Smooth muscle cell of the brain vasculature (primary cell): ENCODE measurements at regions not wholly inside any gene's neighbourhood (a gene's known extent, or its start where the extent isn't known, plus 50 kb on each side); places are given as distances from the start of the nearest gene placed in this dataset.

Experiments
- DNase-seq: peaks from one replicate; pipeline ENCODE4 v3.0.0-alpha.2; 2012; ENCODE audit warnings: low read depth, low spot score

GRCh38 chr2:120828829-120829632 lies 93.4 kb downstream of the GLI2 start:
- no peak for DNase-seq

GRCh38 chr2:120829633-120830025 lies 94.0 kb downstream of the GLI2 start:
- DNase-seq, result no peak

DNA sequence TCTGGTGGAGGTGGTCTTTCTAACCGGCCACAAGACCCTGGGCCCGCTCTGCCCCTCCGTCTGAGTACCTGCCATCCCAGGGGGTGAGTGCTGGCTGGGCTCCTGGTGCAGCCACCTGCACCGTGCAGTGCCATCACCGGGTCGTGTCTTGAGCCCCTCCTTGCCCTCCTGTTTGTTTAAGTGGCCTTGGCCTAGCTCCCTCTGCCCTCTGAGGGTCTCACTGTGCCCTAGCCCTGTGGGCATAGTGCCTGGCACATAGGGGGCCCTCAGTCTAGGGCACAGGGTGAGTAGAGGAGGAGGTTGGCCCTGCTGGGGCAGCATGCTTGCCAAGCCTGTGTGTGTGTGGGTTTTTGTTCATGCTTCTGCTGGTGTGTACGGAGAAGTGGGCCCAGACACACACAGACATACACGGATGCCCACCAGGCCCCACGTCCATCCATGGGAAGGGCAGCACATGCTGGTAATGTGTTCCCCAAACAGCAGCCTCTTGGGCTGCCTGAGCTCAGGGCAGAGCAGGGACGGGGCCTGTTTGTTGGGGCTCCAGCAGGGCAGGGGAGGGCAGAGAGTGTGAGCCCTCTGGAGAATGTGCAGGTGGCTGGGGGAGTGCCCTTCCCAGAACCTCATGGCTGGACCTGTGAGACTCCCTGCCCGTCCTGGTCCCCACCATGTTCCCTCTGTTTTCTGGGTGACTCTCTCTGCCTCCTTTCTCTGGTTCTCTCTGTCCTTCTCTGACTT lies 94.6 kb downstream of the GLI2 start:
- DNase-seq, result no peak

- no peak for DNase-seq
Observed at GRCh38 chr2:120831086-120831485, 95.4 kb downstream of the GLI2 start.

DNA sequence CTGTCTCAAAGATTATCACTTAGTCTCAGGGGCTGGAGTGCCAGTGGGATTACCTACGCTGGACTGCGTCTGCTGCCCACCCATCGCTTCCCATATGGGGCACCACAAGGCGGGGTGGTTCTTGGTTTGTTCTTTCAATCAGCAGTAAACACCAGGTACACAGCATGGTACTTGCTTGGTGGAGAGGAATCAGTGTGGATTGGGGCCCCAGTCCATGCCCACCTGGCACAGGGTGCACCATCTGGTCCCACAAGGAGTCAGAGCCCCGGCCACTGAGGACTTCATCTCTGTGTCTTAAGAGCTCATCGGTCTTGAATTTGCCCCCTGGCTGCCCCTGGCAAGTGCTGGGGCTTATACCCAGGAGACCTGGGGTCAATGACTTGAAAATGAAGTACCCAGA lies 96.2 kb downstream of the GLI2 start:
- DNase-seq, result no peak

DNA sequence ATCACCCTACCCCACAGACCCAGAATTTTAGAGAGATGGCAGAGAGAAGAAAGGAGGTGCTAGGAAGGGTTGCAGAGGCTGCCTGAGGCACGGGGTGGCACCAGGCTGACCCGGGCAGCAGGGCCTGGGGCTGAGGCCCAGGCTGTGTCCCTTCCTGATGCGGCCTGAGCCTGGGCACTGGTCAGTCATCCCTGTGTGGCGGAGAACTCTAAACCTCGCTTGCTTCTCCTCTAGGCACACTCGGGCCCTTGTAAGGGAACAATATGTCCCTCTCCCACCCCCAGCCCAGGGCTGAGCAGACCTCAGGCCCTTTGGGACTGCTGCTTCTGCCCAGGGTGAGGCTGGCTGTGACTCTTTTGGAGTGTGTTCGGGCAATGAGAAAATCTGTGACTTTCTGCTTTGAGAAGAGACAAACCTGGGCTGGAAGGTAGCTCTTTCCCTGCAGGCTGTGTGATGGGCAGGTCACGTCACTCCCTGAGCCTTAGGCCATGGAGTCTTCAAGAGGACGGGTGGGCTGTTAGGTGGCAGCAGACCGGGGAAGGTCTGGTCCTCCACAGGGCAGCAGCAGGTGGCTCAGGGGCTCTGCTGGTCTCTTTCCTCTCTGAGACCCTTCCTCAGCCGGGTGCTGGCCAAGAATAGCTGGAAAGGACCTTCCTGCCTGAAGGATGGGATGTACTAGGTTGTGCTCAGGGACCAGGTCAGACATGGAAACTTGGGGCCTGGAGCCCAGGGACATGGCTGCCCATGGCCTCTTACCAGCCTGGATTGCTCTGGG lies 96.8 kb downstream of the GLI2 start:
- DNase-seq, result no peak

- DNase-seq, result no peak
Observed at GRCh38 chr2:120833127-120833675, 97.5 kb downstream of the GLI2 start.

DNA sequence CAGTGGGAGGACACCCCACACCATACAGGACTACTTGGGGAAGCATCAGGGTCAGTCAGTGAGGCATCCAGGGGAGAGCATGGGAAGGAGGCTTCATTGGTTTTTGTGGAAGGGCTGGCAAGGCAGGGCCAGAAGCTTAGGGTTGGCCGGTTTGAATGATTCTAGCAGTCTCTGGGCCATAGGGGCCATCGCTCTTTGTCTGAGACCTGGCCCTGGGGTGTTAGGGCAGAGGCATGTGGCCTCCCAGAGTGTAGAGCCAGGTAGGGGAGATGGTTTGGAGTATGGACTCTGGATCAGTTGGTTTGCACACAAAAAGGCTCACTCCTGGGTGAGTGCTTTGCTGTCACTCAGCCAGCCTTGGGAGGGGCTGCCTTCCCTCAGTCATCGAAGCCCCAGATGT lies 98.5 kb downstream of the GLI2 start:
- no peak for DNase-seq

GRCh38 chr2:120836281-120836680 lies 100.6 kb downstream of the GLI2 start:
- no peak for DNase-seq

DNA sequence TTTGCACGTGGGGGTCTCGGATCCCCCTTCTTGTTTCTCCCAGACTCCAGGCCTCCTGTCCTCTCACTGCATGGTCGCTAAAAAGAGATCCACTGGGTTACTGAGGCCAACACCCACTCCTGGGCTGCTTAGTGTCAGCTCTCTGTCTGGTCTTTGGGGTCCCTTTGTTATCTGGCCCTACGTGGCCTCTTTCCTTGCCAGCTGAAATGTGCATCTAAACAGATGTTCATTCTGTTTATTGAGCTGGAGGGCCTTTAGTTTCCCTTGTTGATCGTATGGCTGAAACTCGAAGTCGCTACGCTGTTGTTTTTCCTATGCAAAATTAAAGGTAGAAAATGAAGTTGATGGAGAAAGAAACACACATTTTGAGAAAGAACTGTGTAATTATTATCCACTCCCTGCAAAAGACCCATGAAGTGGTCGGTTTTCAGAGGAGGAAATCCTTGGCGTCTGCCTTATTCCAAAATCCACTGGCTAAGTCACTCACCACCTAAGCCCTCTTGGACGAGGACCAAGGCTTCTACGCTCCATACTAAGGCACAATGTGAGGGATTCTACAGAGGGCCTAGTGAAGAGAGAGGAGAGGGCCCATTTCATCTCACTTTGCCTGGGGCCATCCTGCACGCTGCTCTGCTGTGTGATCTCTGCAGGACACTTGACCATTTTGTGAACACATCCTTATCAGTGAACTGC lies 105.3 kb downstream of the GLI2 start:
- DNase-seq, result no peak

DNA sequence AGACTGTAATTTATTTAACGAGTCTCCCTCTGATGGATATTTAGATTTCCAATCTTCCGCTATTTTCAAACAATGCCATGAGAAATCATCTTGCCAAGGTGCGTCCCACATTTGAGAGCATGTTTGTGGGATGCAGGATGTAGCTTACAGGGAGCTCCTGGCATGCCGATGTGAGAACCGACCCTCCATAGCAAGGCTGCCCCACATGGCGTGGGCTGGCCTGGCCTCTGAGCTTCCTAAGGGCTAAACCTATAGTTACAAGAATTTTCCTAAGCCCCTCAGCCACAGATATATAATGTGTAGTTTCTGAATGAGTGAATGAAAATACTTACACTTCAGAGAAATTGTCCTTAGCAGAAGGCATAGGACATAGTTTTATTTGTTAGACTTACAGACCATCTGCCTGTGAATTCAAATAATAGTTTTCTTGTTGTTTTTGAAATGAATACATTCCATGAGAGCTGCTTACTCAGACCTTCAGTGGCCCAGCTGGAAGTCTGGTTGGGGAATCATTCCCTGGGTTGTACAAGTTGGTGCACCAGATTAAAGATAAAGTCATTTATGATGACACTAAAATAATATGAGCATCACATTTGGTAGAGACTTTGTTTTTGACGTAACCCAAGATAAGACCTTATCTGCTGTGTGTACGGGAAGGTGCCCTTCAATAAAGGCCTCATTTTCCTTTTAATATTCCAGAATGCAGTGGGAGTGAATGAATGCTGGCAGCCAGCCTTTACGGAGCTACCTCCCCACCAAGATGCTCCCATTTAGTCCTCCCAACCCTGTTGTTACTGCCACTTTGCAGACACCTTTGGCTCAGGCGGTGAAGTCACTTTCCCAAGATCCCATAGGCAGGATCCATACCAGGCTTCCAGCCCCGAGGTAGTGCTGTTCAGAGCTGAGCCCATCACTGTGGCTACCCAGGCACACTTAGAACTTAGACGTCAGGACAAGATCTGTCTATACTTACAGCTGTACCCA lies 107.1 kb downstream of the GLI2 start:
- peak; percentile 35 for DNase-seq

DNA sequence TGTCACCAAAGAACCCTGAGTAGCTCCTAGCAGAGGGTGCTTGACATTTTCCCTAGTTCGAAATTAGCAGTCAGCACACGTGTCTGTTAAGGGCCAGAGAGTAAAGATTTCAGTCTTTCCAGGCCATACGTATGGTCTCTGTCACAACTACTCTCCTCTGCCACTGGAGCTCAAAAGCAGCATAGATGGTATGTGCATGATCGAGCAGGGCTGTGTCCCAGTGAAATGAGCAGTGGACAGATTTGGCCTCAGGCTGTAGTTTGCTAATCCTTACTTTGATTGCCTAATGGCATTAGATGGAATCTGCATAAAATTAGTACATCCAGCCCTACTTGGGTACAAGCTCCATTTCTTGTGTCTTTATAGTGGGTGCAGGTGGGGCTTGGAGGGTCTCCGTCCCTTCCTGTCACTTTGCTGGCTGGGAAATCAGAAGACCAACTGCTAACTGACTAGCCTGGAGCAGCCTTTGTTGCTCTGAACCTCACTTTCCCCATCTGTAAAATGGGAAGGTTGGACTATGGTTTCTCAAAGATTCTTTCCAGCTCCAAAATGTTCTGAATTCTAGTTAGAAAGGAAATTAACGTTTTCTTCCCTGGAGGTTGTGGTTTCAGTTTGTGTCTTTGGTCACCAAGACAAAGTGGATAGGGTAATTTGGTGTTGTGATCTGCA lies 108.5 kb downstream of the GLI2 start:
- no peak for DNase-seq

DNA sequence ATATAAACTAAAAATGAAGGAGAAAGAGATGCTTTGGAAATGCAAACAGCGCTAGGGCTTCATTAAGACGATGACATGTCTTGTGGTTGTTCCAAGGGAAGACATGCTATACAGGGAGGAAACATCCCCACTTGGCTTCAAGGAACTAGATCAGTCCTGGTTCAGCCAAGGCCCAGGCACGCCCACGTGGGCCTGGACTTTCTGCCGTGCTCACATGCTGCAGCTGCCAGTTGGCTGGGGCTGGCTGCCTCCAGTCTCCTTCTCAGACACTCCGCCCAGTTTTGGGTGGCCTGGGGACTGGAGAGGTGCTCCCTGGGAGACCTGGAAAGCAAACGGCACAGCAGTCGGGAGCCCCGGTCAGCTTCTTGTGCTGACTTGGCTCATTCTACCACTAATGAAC lies 109.6 kb downstream of the GLI2 start:
- DNase-seq, result no peak

GRCh38 chr2:120846406-120847095 lies 110.9 kb downstream of the GLI2 start:
- no peak for DNase-seq

DNA sequence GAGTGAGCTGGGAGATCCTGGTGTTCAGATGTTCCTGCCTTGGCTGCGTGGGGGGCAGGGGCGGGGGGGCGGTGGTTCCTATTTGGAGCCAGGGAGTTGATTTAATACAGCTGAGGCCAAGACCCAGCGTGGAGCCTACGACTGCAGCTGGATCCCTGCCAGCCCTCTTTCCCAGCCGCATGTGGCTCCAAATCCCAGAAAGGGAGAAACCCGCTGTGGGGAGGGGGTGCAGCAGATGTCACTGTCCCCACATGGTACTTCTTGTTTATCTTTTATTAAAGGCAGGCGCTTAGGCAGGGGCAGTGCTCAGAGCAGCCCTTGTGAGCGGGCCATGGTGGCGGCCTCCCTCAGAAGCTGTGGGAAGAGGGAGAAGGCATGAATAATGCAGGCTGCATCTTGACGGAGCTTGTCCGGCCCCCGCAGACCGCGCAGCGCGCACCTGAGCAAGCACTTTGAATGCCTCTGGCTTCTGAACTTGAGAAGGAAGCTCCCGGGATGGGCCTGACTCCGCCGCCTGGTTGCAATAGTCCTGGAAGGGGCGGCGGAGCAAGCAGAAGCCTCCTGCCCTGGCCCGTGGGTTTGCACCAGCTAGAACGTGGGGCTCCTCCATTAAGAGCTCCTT lies 112.1 kb downstream of the GLI2 start:
- DNase-seq, result peak; percentile 57

DNA sequence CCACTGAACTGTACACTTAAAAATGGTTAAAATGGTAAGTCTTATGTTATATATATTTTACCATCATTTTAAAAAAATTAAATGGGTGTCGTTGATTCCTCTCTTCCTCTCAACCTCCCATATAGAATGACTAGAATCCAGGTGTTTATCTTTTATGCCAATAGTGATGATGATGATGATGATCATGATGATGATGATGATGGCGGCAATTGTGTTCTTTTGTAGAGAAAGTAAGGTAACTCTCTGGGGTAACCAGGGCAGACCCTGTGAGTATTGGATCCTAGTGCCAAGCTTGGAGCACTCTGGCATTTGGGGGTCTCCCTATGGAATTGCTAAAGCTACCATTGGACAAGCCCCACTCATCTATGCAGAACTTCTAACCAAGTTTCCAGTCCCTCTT lies 113.6 kb downstream of the GLI2 start:
- no peak for DNase-seq

- no peak for DNase-seq
Observed at GRCh38 chr2:120850551-120850950, 114.9 kb downstream of the GLI2 start.

DNA sequence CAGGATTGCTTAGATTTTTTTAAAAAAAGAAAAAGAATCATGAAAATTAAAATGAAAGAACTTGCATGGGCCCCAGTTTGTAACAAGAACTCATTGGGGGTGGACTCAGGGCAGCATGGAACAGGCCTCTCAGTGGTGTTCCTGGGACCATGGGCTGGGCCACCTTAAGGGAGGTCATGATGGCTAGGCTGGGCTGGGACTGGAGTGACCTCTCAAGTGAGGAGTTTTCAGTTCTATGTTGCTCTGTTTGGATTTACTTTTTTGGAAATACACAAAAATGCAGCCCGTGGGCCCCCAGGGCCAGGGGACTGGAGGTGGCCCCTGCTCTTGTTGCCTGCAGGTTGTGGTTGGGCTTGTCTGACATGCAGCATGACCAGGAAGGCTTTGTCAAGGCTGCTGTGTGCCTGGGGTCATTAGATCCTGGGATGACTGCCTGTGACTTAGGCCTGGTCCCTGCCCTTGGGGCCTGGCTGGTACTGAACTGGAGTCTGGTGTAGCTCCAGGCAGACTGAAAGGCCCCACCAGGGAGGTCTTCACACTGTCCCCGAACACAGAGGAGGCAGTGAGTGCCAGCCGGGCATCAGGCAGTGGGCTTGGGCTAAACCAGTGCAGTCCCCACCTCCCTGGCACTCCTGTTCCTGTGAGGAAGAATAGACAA lies 115.6 kb downstream of the GLI2 start:
- no peak for DNase-seq
